ENCODE measurements at regions not wholly inside any gene's neighbourhood (a gene's known extent, or its start where the extent isn't known, plus 50 kb on each side); places are given as distances from the start of the nearest gene placed in this dataset.

- TF ChIP-seq, protein P1, sequence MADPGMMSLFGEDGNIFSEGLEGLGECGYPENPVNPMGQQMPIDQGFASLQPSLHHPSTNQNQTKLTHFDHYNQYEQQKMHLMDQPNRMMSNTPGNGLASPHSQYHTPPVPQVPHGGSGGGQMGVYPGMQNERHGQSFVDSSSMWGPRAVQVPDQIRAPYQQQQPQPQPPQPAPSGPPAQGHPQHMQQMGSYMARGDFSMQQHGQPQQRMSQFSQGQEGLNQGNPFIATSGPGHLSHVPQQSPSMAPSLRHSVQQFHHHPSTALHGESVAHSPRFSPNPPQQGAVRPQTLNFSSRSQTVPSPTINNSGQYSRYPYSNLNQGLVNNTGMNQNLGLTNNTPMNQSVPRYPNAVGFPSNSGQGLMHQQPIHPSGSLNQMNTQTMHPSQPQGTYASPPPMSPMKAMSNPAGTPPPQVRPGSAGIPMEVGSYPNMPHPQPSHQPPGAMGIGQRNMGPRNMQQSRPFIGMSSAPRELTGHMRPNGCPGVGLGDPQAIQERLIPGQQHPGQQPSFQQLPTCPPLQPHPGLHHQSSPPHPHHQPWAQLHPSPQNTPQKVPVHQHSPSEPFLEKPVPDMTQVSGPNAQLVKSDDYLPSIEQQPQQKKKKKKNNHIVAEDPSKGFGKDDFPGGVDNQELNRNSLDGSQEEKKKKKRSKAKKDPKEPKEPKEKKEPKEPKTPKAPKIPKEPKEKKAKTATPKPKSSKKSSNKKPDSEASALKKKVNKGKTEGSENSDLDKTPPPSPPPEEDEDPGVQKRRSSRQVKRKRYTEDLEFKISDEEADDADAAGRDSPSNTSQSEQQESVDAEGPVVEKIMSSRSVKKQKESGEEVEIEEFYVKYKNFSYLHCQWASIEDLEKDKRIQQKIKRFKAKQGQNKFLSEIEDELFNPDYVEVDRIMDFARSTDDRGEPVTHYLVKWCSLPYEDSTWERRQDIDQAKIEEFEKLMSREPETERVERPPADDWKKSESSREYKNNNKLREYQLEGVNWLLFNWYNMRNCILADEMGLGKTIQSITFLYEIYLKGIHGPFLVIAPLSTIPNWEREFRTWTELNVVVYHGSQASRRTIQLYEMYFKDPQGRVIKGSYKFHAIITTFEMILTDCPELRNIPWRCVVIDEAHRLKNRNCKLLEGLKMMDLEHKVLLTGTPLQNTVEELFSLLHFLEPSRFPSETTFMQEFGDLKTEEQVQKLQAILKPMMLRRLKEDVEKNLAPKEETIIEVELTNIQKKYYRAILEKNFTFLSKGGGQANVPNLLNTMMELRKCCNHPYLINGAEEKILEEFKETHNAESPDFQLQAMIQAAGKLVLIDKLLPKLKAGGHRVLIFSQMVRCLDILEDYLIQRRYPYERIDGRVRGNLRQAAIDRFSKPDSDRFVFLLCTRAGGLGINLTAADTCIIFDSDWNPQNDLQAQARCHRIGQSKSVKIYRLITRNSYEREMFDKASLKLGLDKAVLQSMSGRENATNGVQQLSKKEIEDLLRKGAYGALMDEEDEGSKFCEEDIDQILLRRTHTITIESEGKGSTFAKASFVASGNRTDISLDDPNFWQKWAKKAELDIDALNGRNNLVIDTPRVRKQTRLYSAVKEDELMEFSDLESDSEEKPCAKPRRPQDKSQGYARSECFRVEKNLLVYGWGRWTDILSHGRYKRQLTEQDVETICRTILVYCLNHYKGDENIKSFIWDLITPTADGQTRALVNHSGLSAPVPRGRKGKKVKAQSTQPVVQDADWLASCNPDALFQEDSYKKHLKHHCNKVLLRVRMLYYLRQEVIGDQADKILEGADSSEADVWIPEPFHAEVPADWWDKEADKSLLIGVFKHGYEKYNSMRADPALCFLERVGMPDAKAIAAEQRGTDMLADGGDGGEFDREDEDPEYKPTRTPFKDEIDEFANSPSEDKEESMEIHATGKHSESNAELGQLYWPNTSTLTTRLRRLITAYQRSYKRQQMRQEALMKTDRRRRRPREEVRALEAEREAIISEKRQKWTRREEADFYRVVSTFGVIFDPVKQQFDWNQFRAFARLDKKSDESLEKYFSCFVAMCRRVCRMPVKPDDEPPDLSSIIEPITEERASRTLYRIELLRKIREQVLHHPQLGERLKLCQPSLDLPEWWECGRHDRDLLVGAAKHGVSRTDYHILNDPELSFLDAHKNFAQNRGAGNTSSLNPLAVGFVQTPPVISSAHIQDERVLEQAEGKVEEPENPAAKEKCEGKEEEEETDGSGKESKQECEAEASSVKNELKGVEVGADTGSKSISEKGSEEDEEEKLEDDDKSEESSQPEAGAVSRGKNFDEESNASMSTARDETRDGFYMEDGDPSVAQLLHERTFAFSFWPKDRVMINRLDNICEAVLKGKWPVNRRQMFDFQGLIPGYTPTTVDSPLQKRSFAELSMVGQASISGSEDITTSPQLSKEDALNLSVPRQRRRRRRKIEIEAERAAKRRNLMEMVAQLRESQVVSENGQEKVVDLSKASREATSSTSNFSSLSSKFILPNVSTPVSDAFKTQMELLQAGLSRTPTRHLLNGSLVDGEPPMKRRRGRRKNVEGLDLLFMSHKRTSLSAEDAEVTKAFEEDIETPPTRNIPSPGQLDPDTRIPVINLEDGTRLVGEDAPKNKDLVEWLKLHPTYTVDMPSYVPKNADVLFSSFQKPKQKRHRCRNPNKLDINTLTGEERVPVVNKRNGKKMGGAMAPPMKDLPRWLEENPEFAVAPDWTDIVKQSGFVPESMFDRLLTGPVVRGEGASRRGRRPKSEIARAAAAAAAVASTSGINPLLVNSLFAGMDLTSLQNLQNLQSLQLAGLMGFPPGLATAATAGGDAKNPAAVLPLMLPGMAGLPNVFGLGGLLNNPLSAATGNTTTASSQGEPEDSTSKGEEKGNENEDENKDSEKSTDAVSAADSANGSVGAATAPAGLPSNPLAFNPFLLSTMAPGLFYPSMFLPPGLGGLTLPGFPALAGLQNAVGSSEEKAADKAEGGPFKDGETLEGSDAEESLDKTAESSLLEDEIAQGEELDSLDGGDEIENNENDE (IDR thresholded peaks at IDR 0.05; ENCODE audit: insufficient replicate concordance, low read length) = no peak
- TF ChIP-seq EP300 (IDR thresholded peaks at IDR 0.05; ENCODE audit: borderline replicate concordance in 1 of 2, low read depth in 2 of 2, low read length in 2 of 2) (no peak), MAFK (IDR thresholded peaks at IDR 0.05; ENCODE audit: low read depth, low read length) (no peak), SP1 (IDR thresholded peaks at IDR 0.05; ENCODE audit: low read depth, low read length) (no peak), GTF2F1 (IDR thresholded peaks at IDR 0.05; ENCODE audit: borderline replicate concordance, low read depth, low read length) (no peak), CHD1 (IDR thresholded peaks at IDR 0.05; ENCODE audit: low read depth, low read length) (no peak), TAF7 (optimal IDR thresholded peaks at IDR 0.05; ENCODE audit: borderline replicate concordance, low read depth, low read length) (no peak), BACH1 (IDR thresholded peaks at IDR 0.05; ENCODE audit: low read length) (no peak), CEBPB (IDR thresholded peaks at IDR 0.05; ENCODE audit: low read depth, low read length) (no peak), POU5F1 (IDR thresholded peaks at IDR 0.05; ENCODE audit: low read depth, low read length) (no peak), RAD21 (IDR thresholded peaks at IDR 0.05 in 1 of 2, conservative IDR thresholded peaks at IDR 0.05 in 1 of 2; ENCODE audit: low read depth in 2 of 2, low read length in 2 of 2) (no peak), CREB1 (IDR thresholded peaks at IDR 0.05) (no peak)
These were observed 286.1 kb upstream of the CTNNB1 start (continued) for GRCh38 chr3:40913192-40913591.
